Ishikawa (cell line): ENCODE measurements at regions not wholly inside any gene's neighbourhood (a gene's known extent, or its start where the extent isn't known, plus 50 kb on each side); places are given as distances from the start of the nearest gene placed in this dataset.

Experiments used
- CEBPB ChIP-seq: IDR thresholded peaks from 2 replicates; pipeline ENCODE4 v1.6.1; 2012
- CREB1 ChIP-seq: IDR thresholded peaks from 2 replicates; pipeline ENCODE4 v1.6.1; 2012; ENCODE audit warnings: low read depth
- EGR1 ChIP-seq: IDR thresholded peaks from 2 replicates; pipeline ENCODE4 v1.6.1; 2012
- EP300 ChIP-seq: IDR thresholded peaks from 2 replicates; pipeline ENCODE4 v1.6.1; 2012; ENCODE audit warnings: borderline replicate concordance
- FOXM1 ChIP-seq: IDR thresholded peaks from 2 replicates; pipeline ENCODE4 v1.6.1; 2012; ENCODE audit warnings: low read depth, borderline replicate concordance
- MAX ChIP-seq: IDR thresholded peaks from 2 replicates; pipeline ENCODE4 v1.6.1; 2012
- NFIC ChIP-seq: IDR thresholded peaks from 2 replicates; pipeline ENCODE4 v1.6.1; 2012
- RAD21 ChIP-seq: IDR thresholded peaks from 2 replicates; pipeline ENCODE4 v1.6.1; 2012; ENCODE audit warnings: low read depth
- TAF1 ChIP-seq: IDR thresholded peaks from 2 replicates; pipeline ENCODE4 v1.6.1; 2012; ENCODE audit warnings: low read depth, mild to moderate bottlenecking
- TCF12 ChIP-seq: IDR thresholded peaks from 2 replicates; pipeline ENCODE4 v1.6.1; 2012; ENCODE audit warnings: low read depth
- TEAD4 ChIP-seq: IDR thresholded peaks from 2 replicates; pipeline ENCODE4 v1.6.1; 2012
- YY1 ChIP-seq: IDR thresholded peaks from 2 replicates; pipeline ENCODE4 v1.6.1; 2012; ENCODE audit warnings: low read depth
- ZBTB7A ChIP-seq: IDR thresholded peaks from 2 replicates; pipeline ENCODE4 v1.6.1; 2012; ENCODE audit warnings: low read depth
- TF ChIP-seq, protein P1 (sequence below): IDR thresholded peaks from 2 replicates; pipeline ENCODE4 v1.6.1; 2012
- TF ChIP-seq, protein P2 (sequence below): IDR thresholded peaks from 2 replicates; pipeline ENCODE4 v1.6.1; 2012; ENCODE audit warnings: low read depth, mild to moderate bottlenecking

DNA sequence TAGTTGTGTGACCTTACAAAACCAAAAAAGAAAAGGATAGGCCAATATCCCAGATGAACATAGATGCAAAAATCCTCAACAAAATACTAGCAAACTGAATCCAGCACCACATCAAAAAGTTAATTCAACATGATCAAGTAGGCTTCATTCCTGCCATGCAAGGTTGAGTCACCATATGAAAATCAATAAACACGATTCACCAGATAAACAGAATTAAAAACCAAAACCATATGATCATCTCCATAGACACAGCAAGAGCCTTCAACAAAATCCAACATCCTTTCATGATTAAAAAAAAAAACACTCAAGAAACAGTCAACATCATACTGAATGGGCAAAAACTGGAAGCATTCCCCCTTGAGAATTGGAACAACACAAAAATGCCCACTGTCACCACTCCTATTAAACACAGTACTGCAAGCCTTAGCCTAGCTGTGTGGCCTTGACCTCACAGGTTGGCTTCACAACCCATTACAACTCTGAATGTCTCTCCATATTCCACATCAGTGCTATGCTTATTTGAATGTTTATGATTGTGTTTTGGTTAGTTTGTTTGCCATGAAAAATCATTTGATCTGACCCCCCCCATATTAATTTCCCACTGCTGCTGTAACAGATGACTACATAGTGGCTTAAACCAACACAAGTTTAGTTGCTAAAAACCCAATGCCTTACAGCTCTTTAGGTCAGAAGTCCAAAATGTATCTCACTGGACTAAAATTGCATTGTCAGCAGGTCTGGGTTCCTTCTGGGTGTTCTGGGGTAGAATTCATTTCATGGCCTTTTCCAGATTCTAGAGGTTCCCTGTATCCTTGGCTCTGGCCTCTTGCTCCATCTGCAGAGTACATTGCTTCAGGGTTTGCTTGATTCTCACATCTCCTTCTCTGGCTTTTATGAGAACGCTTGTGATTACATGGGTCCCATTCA, 257.1 kb upstream of the DYNLRB2 start:
- TF ChIP-seq FOXM1 = no peak
- no peak for TF ChIP-seq YY1
- TF ChIP-seq EP300 = no peak
- TF ChIP-seq MAX = no peak
- TF ChIP-seq ZBTB7A = no peak
- TF ChIP-seq, protein P1, sequence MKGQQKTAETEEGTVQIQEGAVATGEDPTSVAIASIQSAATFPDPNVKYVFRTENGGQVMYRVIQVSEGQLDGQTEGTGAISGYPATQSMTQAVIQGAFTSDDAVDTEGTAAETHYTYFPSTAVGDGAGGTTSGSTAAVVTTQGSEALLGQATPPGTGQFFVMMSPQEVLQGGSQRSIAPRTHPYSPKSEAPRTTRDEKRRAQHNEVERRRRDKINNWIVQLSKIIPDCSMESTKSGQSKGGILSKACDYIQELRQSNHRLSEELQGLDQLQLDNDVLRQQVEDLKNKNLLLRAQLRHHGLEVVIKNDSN = no peak
- no peak for TF ChIP-seq CREB1
- TF ChIP-seq CEBPB = no peak
- TF ChIP-seq TEAD4 = no peak
- TF ChIP-seq, protein P2, sequence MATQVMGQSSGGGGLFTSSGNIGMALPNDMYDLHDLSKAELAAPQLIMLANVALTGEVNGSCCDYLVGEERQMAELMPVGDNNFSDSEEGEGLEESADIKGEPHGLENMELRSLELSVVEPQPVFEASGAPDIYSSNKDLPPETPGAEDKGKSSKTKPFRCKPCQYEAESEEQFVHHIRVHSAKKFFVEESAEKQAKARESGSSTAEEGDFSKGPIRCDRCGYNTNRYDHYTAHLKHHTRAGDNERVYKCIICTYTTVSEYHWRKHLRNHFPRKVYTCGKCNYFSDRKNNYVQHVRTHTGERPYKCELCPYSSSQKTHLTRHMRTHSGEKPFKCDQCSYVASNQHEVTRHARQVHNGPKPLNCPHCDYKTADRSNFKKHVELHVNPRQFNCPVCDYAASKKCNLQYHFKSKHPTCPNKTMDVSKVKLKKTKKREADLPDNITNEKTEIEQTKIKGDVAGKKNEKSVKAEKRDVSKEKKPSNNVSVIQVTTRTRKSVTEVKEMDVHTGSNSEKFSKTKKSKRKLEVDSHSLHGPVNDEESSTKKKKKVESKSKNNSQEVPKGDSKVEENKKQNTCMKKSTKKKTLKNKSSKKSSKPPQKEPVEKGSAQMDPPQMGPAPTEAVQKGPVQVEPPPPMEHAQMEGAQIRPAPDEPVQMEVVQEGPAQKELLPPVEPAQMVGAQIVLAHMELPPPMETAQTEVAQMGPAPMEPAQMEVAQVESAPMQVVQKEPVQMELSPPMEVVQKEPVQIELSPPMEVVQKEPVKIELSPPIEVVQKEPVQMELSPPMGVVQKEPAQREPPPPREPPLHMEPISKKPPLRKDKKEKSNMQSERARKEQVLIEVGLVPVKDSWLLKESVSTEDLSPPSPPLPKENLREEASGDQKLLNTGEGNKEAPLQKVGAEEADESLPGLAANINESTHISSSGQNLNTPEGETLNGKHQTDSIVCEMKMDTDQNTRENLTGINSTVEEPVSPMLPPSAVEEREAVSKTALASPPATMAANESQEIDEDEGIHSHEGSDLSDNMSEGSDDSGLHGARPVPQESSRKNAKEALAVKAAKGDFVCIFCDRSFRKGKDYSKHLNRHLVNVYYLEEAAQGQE = no peak
- TF ChIP-seq EGR1 = no peak

DNA sequence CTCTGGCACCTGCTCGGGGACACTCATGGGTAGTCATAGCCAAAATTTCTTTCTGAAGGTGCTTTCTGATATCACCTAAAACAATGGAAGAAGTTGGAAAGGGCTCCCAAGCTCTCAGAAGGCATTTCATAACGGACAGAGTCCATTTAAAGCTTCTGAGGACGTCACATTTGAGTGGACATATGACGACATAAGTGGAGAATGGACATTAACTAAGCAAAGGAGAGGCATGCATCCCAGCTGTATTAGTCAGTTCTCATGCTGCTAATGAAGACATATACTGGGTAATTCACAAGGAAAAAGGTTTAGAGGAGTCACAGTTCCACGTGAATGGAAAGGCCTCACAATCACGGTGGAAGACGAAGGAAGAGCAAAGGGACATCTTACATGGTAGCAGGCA, 260.2 kb upstream of the DYNLRB2 start:
- TF ChIP-seq CEBPB (no peak), CREB1 (no peak), EP300 (no peak), FOXM1 (no peak), TAF1 (no peak), NFIC (no peak), RAD21 (no peak), TEAD4 (no peak), MAX (no peak), TCF12 (no peak), ZBTB7A (no peak), YY1 (no peak)
- TF ChIP-seq, protein P1 = no peak
- TF ChIP-seq, protein P2 = no peak

- TF ChIP-seq MAX (no peak), CEBPB (no peak), EGR1 (no peak), RAD21 (no peak), ZBTB7A (no peak), FOXM1 (no peak), TAF1 (no peak), CREB1 (no peak), TEAD4 (no peak), NFIC (no peak), YY1 (no peak), TCF12 (no peak)
- TF ChIP-seq, protein P1 = no peak
Measured at GRCh38 chr16:80279656-80280055, 261.1 kb upstream of the DYNLRB2 start.

DNA sequence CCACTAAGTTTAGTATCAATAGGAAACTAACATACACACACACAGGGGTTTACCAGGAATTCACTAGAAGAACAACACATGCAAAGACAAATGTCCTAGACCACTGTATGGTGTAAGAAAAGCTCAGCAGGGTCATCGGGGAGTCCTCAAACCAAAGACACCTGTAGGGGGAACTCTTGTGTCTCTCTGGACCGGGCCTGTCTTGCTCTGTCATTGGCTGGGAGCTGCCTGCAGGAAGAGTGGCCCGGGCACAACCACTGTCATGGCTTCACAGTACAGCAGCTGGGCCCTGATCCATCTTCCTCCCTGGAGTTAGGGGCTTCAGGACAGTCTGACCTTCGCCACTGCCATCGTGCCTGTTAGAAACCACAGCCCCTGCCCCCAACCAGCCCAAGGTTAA, 263.6 kb upstream of the DYNLRB2 start:
- TF ChIP-seq MAX (no peak), CREB1 (no peak), EP300 (no peak), ZBTB7A (no peak), NFIC (no peak), FOXM1 (no peak), RAD21 (no peak), CEBPB (no peak), TCF12 (no peak), TAF1 (no peak), EGR1 (no peak), YY1 (no peak)
